H1 (cell line): ENCODE measurements at regions not wholly inside any gene's neighbourhood (a gene's known extent, or its start where the extent isn't known, plus 50 kb on each side); places are given as distances from the start of the nearest gene placed in this dataset.

Experiments
- EGR1 ChIP-seq: IDR thresholded peaks from 2 replicates; pipeline ENCODE4 v1.6.1; 2011; ENCODE audit warnings: low read depth, low read length, borderline replicate concordance
- SP1 ChIP-seq: IDR thresholded peaks from 2 replicates; pipeline ENCODE4 v1.6.1; 2011; ENCODE audit warnings: low read depth, low read length
- SP4 ChIP-seq: IDR thresholded peaks from 2 replicates; pipeline ENCODE4 v1.6.1; 2012; ENCODE audit warnings: low read length, inconsistent platforms
- YY1 ChIP-seq: IDR thresholded peaks from 2 replicates; pipeline ENCODE4 v1.6.1; 2011; ENCODE audit warnings: low read depth, mild to moderate bottlenecking, low read length
- TF ChIP-seq, protein P1 (sequence below): fragments of 300-600 bp; sonication (generic); IDR thresholded peaks from 2 replicates; pipeline ENCODE4 v1.7.1; 2012; ENCODE audit warnings: low read length, moderate library complexity, mild to moderate bottlenecking, inconsistent platforms; ENCODE audit not compliant: insufficient replicate concordance
- TF ChIP-seq, protein P2 (sequence below): IDR thresholded peaks from 2 replicates; pipeline ENCODE4 v1.6.1; 2011; ENCODE audit warnings: low read length, improper control_type of control experiment

DNA sequence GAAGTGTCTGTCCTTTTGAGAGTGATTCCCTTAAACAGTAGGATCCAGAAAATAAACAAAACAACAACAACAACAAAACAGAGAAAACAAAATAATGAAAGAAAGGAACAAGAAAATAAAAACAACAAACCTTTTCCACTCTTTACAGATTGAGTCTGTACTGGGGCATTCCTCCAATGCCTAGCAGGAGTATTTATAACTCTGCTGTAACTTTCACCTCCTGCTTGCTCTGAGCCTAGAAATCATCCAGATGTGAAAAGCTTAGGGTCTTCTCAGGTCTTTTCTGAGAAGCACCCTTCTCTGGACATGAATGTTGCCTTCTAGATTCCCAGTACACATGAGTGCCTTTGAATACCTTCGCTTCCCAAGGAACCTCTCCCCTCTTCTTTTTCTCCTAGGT, 1239.4 kb downstream of the CNTNAP5 start (continued):
- TF ChIP-seq, protein P1, sequence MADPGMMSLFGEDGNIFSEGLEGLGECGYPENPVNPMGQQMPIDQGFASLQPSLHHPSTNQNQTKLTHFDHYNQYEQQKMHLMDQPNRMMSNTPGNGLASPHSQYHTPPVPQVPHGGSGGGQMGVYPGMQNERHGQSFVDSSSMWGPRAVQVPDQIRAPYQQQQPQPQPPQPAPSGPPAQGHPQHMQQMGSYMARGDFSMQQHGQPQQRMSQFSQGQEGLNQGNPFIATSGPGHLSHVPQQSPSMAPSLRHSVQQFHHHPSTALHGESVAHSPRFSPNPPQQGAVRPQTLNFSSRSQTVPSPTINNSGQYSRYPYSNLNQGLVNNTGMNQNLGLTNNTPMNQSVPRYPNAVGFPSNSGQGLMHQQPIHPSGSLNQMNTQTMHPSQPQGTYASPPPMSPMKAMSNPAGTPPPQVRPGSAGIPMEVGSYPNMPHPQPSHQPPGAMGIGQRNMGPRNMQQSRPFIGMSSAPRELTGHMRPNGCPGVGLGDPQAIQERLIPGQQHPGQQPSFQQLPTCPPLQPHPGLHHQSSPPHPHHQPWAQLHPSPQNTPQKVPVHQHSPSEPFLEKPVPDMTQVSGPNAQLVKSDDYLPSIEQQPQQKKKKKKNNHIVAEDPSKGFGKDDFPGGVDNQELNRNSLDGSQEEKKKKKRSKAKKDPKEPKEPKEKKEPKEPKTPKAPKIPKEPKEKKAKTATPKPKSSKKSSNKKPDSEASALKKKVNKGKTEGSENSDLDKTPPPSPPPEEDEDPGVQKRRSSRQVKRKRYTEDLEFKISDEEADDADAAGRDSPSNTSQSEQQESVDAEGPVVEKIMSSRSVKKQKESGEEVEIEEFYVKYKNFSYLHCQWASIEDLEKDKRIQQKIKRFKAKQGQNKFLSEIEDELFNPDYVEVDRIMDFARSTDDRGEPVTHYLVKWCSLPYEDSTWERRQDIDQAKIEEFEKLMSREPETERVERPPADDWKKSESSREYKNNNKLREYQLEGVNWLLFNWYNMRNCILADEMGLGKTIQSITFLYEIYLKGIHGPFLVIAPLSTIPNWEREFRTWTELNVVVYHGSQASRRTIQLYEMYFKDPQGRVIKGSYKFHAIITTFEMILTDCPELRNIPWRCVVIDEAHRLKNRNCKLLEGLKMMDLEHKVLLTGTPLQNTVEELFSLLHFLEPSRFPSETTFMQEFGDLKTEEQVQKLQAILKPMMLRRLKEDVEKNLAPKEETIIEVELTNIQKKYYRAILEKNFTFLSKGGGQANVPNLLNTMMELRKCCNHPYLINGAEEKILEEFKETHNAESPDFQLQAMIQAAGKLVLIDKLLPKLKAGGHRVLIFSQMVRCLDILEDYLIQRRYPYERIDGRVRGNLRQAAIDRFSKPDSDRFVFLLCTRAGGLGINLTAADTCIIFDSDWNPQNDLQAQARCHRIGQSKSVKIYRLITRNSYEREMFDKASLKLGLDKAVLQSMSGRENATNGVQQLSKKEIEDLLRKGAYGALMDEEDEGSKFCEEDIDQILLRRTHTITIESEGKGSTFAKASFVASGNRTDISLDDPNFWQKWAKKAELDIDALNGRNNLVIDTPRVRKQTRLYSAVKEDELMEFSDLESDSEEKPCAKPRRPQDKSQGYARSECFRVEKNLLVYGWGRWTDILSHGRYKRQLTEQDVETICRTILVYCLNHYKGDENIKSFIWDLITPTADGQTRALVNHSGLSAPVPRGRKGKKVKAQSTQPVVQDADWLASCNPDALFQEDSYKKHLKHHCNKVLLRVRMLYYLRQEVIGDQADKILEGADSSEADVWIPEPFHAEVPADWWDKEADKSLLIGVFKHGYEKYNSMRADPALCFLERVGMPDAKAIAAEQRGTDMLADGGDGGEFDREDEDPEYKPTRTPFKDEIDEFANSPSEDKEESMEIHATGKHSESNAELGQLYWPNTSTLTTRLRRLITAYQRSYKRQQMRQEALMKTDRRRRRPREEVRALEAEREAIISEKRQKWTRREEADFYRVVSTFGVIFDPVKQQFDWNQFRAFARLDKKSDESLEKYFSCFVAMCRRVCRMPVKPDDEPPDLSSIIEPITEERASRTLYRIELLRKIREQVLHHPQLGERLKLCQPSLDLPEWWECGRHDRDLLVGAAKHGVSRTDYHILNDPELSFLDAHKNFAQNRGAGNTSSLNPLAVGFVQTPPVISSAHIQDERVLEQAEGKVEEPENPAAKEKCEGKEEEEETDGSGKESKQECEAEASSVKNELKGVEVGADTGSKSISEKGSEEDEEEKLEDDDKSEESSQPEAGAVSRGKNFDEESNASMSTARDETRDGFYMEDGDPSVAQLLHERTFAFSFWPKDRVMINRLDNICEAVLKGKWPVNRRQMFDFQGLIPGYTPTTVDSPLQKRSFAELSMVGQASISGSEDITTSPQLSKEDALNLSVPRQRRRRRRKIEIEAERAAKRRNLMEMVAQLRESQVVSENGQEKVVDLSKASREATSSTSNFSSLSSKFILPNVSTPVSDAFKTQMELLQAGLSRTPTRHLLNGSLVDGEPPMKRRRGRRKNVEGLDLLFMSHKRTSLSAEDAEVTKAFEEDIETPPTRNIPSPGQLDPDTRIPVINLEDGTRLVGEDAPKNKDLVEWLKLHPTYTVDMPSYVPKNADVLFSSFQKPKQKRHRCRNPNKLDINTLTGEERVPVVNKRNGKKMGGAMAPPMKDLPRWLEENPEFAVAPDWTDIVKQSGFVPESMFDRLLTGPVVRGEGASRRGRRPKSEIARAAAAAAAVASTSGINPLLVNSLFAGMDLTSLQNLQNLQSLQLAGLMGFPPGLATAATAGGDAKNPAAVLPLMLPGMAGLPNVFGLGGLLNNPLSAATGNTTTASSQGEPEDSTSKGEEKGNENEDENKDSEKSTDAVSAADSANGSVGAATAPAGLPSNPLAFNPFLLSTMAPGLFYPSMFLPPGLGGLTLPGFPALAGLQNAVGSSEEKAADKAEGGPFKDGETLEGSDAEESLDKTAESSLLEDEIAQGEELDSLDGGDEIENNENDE = no peak
- TF ChIP-seq YY1 (no peak), EGR1 (no peak), SP4 (no peak), SP1 (no peak)
- TF ChIP-seq, protein P2, sequence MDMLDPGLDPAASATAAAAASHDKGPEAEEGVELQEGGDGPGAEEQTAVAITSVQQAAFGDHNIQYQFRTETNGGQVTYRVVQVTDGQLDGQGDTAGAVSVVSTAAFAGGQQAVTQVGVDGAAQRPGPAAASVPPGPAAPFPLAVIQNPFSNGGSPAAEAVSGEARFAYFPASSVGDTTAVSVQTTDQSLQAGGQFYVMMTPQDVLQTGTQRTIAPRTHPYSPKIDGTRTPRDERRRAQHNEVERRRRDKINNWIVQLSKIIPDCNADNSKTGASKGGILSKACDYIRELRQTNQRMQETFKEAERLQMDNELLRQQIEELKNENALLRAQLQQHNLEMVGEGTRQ = no peak
- TF ChIP-seq, all 59 proteins: peak for 0
